Neural progenitor cell (in vitro differentiated cells): ENCODE measurements at regions not wholly inside any gene's neighbourhood (a gene's known extent, or its start where the extent isn't known, plus 50 kb on each side); places are given as distances from the start of the nearest gene placed in this dataset.

Experiments used
- DNase-seq: peaks from one replicate; pipeline ENCODE4 v3.0.0-alpha.2; 2016; ENCODE audit warnings: low spot score
- H2AFZ ChIP-seq: fragments of 200-600 bp; sonication (generic); replicated peaks from 2 replicates; pipeline ENCODE4 v1.6.1; 2016; ENCODE audit warnings: antibody characterized with exemption
- H3F3A ChIP-seq: fragments of 200-600 bp; sonication (generic); 2 replicates; pipeline ENCODE4 v1.6.1; 2016; ENCODE audit warnings: antibody characterized with exemption, low read depth
- H3K27ac ChIP-seq: fragments of 200-600 bp; sonication (generic); 2 replicates; pipeline ENCODE4 v1.5.1; 2016; ENCODE audit warnings: mild to moderate bottlenecking
- H3K27me3 ChIP-seq: fragments of 200-600 bp; sonication (generic); 2 replicates; pipeline ENCODE4 v1.6.1; 2016; ENCODE audit warnings: mild to moderate bottlenecking, moderate library complexity
- H3K36me3 ChIP-seq: fragments of 200-600 bp; sonication (generic); 2 replicates; pipeline ENCODE4 v1.5.1; 2016
- H3K4me1 ChIP-seq: fragments of 200-600 bp; sonication (generic); 2 replicates; pipeline ENCODE4 v1.6.1; 2016; ENCODE audit warnings: mixed run types
- H3K4me2 ChIP-seq: fragments of 200-600 bp; sonication (generic); 2 replicates; pipeline ENCODE4 v1.6.1; 2016
- H3K4me3 ChIP-seq: fragments of 200-600 bp; sonication (generic); 2 replicates; pipeline ENCODE4 v1.5.1; 2016
- H3K79me2 ChIP-seq: fragments of 200-600 bp; sonication (generic); 2 replicates; pipeline ENCODE4 v1.6.1; 2016; ENCODE audit warnings: low read depth
- H3K9ac ChIP-seq: fragments of 200-600 bp; sonication (generic); 2 replicates; pipeline ENCODE4 v1.6.1; 2016
- H3K9me3 ChIP-seq: fragments of 200-600 bp; sonication (generic); 2 replicates; pipeline ENCODE4 v1.5.1; 2016; ENCODE audit warnings: low read depth
- H4K20me1 ChIP-seq: fragments of 200-600 bp; sonication (generic); 2 replicates; pipeline ENCODE4 v1.6.1; 2016; ENCODE audit warnings: low read depth
- H3K27ac Mint-ChIP-seq: 3 replicates; pipeline ENCODE4 v1.8.0; 2021; ENCODE audit warnings: mixed read lengths
- H3K27me3 Mint-ChIP-seq: 2 replicates; pipeline ENCODE4 v1.8.0; 2022; ENCODE audit warnings: low read depth, mild to moderate bottlenecking, inconsistent platforms, moderate library complexity, mixed read lengths; ENCODE audit not compliant: insufficient read depth
- H3K36me3 Mint-ChIP-seq: 3 replicates; pipeline ENCODE4 v1.8.0; 2021; ENCODE audit warnings: mixed read lengths
- H3K4me1 Mint-ChIP-seq: 3 replicates; pipeline ENCODE4 v1.8.0; 2021; ENCODE audit warnings: mixed read lengths
- H3K4me3 Mint-ChIP-seq: 3 replicates; pipeline ENCODE4 v1.8.0; 2021; ENCODE audit warnings: mild to moderate bottlenecking, moderate library complexity, mixed read lengths
- H3K9me3 Mint-ChIP-seq: 3 replicates; pipeline ENCODE4 v1.8.0; 2020; ENCODE audit warnings: mixed read lengths
- EZH2 ChIP-seq: fragments of 200-600 bp; sonication (generic); IDR thresholded peaks from 2 replicates; pipeline ENCODE4 v1.6.1; 2017; ENCODE audit warnings: antibody characterized with exemption, mild to moderate bottlenecking, moderate library complexity
- EZH2phosphoT487 ChIP-seq: fragments of 200-600 bp; sonication (generic); IDR thresholded peaks from 2 replicates; pipeline ENCODE4 v1.6.1; 2017; ENCODE audit warnings: antibody characterized with exemption
- TF ChIP-seq, protein P1 (sequence below): fragments of 200-600 bp; sonication (generic); IDR thresholded peaks from 2 replicates; pipeline ENCODE4 v1.5.1; 2017; ENCODE audit warnings: antibody characterized with exemption, mild to moderate bottlenecking

DNA sequence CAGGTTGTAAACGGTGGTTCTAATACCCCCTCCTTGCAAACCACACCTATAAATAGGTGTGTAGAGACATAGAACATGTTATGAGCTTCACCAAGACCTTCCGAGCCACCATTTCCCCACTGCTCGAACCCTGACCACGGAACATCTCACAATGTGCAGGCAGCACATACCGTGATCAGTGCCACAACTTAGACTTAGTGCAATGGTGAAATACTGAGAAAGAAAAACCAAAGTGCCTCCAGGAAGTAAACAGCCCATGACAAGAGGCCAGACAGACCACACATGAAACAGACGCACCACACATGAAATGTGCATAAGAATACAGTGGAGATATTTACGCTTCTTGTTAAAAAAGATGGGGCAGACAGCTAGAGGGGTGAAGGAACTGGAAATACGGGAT, 166.9 kb upstream of the CCND2 start:
- Histone ChIP-seq H3K79me2 (no peaks in the 10 kb centered on the region), H3K4me1 (no peaks in the 10 kb centered on the region), H3K9me3 (no peaks in the 10 kb centered on the region), H3K36me3 (no peaks in the 10 kb centered on the region), H3K27me3 (no peaks in the 10 kb centered on the region), H3F3A (no peaks in the 10 kb centered on the region), H3K4me2 (no peak overlapping the region), H3K27ac (no peak overlapping the region), H3K9ac (no peak overlapping the region), H3K4me3 (no peak overlapping the region), H4K20me1 (no peaks in the 10 kb centered on the region), H2AFZ (no peak overlapping the region)
- Mint-ChIP-seq H3K36me3 (peaks cover 5% of the 10 kb centered on the region), H3K4me3 (no peak overlapping the region), H3K9me3 (peaks cover 3% of the 10 kb centered on the region), H3K27ac (no peak overlapping the region), H3K27me3 (peaks cover 5% of the 10 kb centered on the region), H3K4me1 (peaks cover 2% of the 10 kb centered on the region)
- TF ChIP-seq EZH2phosphoT487 (no peak), EZH2 (no peak)
- TF ChIP-seq, protein P1, sequence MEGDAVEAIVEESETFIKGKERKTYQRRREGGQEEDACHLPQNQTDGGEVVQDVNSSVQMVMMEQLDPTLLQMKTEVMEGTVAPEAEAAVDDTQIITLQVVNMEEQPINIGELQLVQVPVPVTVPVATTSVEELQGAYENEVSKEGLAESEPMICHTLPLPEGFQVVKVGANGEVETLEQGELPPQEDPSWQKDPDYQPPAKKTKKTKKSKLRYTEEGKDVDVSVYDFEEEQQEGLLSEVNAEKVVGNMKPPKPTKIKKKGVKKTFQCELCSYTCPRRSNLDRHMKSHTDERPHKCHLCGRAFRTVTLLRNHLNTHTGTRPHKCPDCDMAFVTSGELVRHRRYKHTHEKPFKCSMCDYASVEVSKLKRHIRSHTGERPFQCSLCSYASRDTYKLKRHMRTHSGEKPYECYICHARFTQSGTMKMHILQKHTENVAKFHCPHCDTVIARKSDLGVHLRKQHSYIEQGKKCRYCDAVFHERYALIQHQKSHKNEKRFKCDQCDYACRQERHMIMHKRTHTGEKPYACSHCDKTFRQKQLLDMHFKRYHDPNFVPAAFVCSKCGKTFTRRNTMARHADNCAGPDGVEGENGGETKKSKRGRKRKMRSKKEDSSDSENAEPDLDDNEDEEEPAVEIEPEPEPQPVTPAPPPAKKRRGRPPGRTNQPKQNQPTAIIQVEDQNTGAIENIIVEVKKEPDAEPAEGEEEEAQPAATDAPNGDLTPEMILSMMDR = no peak
- no peak for DNase-seq

- DNase-seq = no peak
- Mint-ChIP-seq H3K9me3 (no peaks in the 10 kb centered on the region), H3K27ac (no peak overlapping the region), H3K27me3 (peaks cover 2% of the 10 kb centered on the region), H3K4me3 (no peak overlapping the region), H3K4me1 (no peaks in the 10 kb centered on the region), H3K36me3 (peaks cover 5% of the 10 kb centered on the region)
- Histone ChIP-seq H3K4me3 (no peak overlapping the region), H3F3A (no peaks in the 10 kb centered on the region), H2AFZ (no peak overlapping the region), H3K9me3 (no peaks in the 10 kb centered on the region), H4K20me1 (no peaks in the 10 kb centered on the region), H3K4me1 (no peaks in the 10 kb centered on the region), H3K36me3 (no peaks in the 10 kb centered on the region), H3K4me2 (no peak overlapping the region), H3K9ac (no peak overlapping the region), H3K79me2 (no peaks in the 10 kb centered on the region), H3K27me3 (no peaks in the 10 kb centered on the region), H3K27ac (no peak overlapping the region)
- no peak for TF ChIP-seq EZH2
- TF ChIP-seq, protein P1 = no peak
- no peak for TF ChIP-seq EZH2phosphoT487
Observed at GRCh38 chr12:4104722-4105244, 168.8 kb upstream of the CCND2 start.

GRCh38 chr12:4099276-4099675, 174.3 kb upstream of the CCND2 start:
- Histone ChIP-seq H3K27ac (no peak overlapping the region), H3K4me2 (no peak overlapping the region), H3K4me3 (no peak overlapping the region), H3K9ac (no peak overlapping the region), H3K79me2 (no peaks in the 10 kb centered on the region), H3K36me3 (no peaks in the 10 kb centered on the region), H3F3A (no peaks in the 10 kb centered on the region), H3K27me3 (no peaks in the 10 kb centered on the region), H2AFZ (peak overlapping the region; percentile 79), H3K4me1 (no peaks in the 10 kb centered on the region), H3K9me3 (no peaks in the 10 kb centered on the region), H4K20me1 (no peaks in the 10 kb centered on the region)
- Mint-ChIP-seq H3K36me3 (no peaks in the 10 kb centered on the region), H3K27ac (no peak overlapping the region), H3K4me3 (no peak overlapping the region), H3K4me1 (no peaks in the 10 kb centered on the region), H3K27me3 (no peaks in the 10 kb centered on the region), H3K9me3 (no peaks in the 10 kb centered on the region)
- DNase-seq = peak; percentile 30
- no peak for TF ChIP-seq EZH2
- no peak for TF ChIP-seq EZH2phosphoT487
- TF ChIP-seq, protein P1 = peak; percentile 54
